NOMO-1 treated with DMSO at 0.1 percent for 48 hours (cell line): ENCODE measurements at regions not wholly inside any gene's neighbourhood (a gene's known extent, or its start where the extent isn't known, plus 50 kb on each side); places are given as distances from the start of the nearest gene placed in this dataset.
A peak's percentile ranks its signal among the peaks of the same experiment; 100 is the strongest.
"Not testable (repeated sequence)": the region's sequence is repeated elsewhere in the genome, so short reads cannot be mapped to it uniquely, and the experiment has no call there.

Experiments used
- DNase-seq: peaks from one replicate; lab custom pipeline; 2025; ENCODE audit not compliant: unreplicated experiment; lab: John Stamatoyannopoulos, UW

- DNase-seq, result no peak
These were observed 166.6 kb downstream of the DKK2 start for GRCh38 chr4:106869551-106869950.

- DNase-seq, result no peak
These were observed 167.6 kb downstream of the DKK2 start for GRCh38 chr4:106868381-106869035.

GRCh38 chr4:106864231-106864630 is 171.9 kb downstream of the DKK2 start:
- DNase-seq, result no peak

- no peak for DNase-seq
These were observed 181.4 kb downstream of the DKK2 start for GRCh38 chr4:106854569-106855351.

GRCh38 chr4:106852426-106852825 is 183.7 kb downstream of the DKK2 start:
- DNase-seq, result peak; percentile 20

- no peak for DNase-seq
These were observed 184.4 kb downstream of the DKK2 start for GRCh38 chr4:106851726-106852125.

- no peak for DNase-seq
These were observed 185.4 kb downstream of the DKK2 start for GRCh38 chr4:106850691-106851090.

GRCh38 chr4:106835919-106836318 is 200.2 kb downstream of the DKK2 start:
- DNase-seq, result no peak

GRCh38 chr4:106830879-106831278 is 205.2 kb downstream of the DKK2 start:
- DNase-seq, result no peak

- no peak for DNase-seq
These were observed 217.3 kb downstream of the DKK2 start for GRCh38 chr4:106818764-106819163.

- DNase-seq, result no peak
These were observed 219.6 kb downstream of the DKK2 start for GRCh38 chr4:106816496-106816895.

GRCh38 chr4:106810122-106810521 is 226.0 kb downstream of the DKK2 start:
- no peak for DNase-seq

- peak; percentile 47 for DNase-seq
These were observed 227.0 kb downstream of the DKK2 start for GRCh38 chr4:106809076-106809475.

- DNase-seq, result no peak
These were observed 229.8 kb downstream of the DKK2 start for GRCh38 chr4:106806158-106806797.

GRCh38 chr4:106803083-106803482 is 233.0 kb downstream of the DKK2 start:
- DNase-seq, result no peak

- DNase-seq, result no peak
These were observed 234.7 kb downstream of the DKK2 start for GRCh38 chr4:106801386-106801785.

GRCh38 chr4:106796876-106797275 is 239.2 kb downstream of the DKK2 start:
- DNase-seq, result no peak

- DNase-seq, result no peak
These were observed 240.8 kb downstream of the DKK2 start for GRCh38 chr4:106795326-106795725.

- DNase-seq, result no peak
These were observed 242.2 kb downstream of the DKK2 start for GRCh38 chr4:106793933-106794332.

- peak; percentile 90 for DNase-seq
These were observed 260.5 kb downstream of the DKK2 start for GRCh38 chr4:106775636-106776035.

GRCh38 chr4:106774055-106774454 is 262.1 kb downstream of the DKK2 start:
- not testable (repeated sequence) for DNase-seq
